H9 (cell line): ENCODE measurements at regions not wholly inside any gene's neighbourhood (a gene's known extent, or its start where the extent isn't known, plus 50 kb on each side); places are given as distances from the start of the nearest gene placed in this dataset.

Experiments
- DNase-seq: peaks from one replicate; pipeline ENCODE4 v3.0.0-alpha.2; 2017
- H2AFZ ChIP-seq: one replicate; pipeline ENCODE4 v1.6.1; 2013; ENCODE audit warnings: mild to moderate bottlenecking, low read length, control low read depth, moderate library complexity
- H2AK5ac ChIP-seq: 2 replicates; pipeline ENCODE4 v1.6.1; 2013; ENCODE audit warnings: low read length, control low read depth, mixed read lengths; ENCODE audit not compliant: insufficient read length
- H2BK120ac ChIP-seq: one replicate; pipeline ENCODE4 v1.6.1; 2013; ENCODE audit warnings: low read depth, mild to moderate bottlenecking, low read length, control low read depth, inconsistent platforms; ENCODE audit not compliant: poor library complexity, severe bottlenecking
- H2BK12ac ChIP-seq: 2 replicates; pipeline ENCODE4 v1.6.1; 2013; ENCODE audit warnings: low read length, control low read depth, mixed read lengths, low read depth; ENCODE audit not compliant: insufficient read length
- H2BK15ac ChIP-seq: 2 replicates; pipeline ENCODE4 v1.6.1; 2013; ENCODE audit warnings: low read depth, low read length, control low read depth
- H2BK20ac ChIP-seq: one replicate; pipeline ENCODE4 v1.6.1; 2013; ENCODE audit warnings: low read depth, mild to moderate bottlenecking, low read length, control low read depth, inconsistent platforms; ENCODE audit not compliant: poor library complexity, severe bottlenecking
- H2BK5ac ChIP-seq: 2 replicates; pipeline ENCODE4 v1.6.1; 2013; ENCODE audit warnings: low read length, control low read depth, mixed read lengths; ENCODE audit not compliant: insufficient read length
- H3K14ac ChIP-seq: 2 replicates; pipeline ENCODE4 v1.6.1; 2013; ENCODE audit warnings: low read length, control low read depth; ENCODE audit not compliant: insufficient read depth
- H3K18ac ChIP-seq: 2 replicates; pipeline ENCODE4 v1.6.1; 2013; ENCODE audit warnings: low read depth, mild to moderate bottlenecking, mixed read lengths, low read length, control low read depth; ENCODE audit not compliant: insufficient read length
- H3K23ac ChIP-seq: 2 replicates; pipeline ENCODE4 v1.6.1; 2013; ENCODE audit warnings: low read length, control low read depth, mixed read lengths, low read depth; ENCODE audit not compliant: insufficient read length
- H3K23me2 ChIP-seq: 2 replicates; pipeline ENCODE4 v1.6.1; 2013; ENCODE audit warnings: low read depth, mild to moderate bottlenecking, mixed read lengths, low read length, control low read depth; ENCODE audit not compliant: insufficient read length, poor library complexity, severe bottlenecking
- H3K27ac ChIP-seq: 2 replicates; pipeline ENCODE4 v1.5.1; 2013; ENCODE audit warnings: low read length, control low read depth, mixed read lengths, low read depth; ENCODE audit not compliant: insufficient read length
- H3K27me3 ChIP-seq: 2 replicates; pipeline ENCODE4 v1.6.1; 2013; ENCODE audit warnings: low read length, control low read depth, inconsistent platforms; ENCODE audit not compliant: insufficient read depth
- H3K4ac ChIP-seq: 2 replicates; pipeline ENCODE4 v1.6.1; 2013; ENCODE audit warnings: low read depth, mild to moderate bottlenecking, control low read depth, inconsistent platforms, low read length, moderate library complexity
- H3K4me1 ChIP-seq: 2 replicates; pipeline ENCODE4 v1.6.1; 2013; ENCODE audit warnings: low read length, control low read depth, inconsistent platforms; ENCODE audit not compliant: insufficient read depth
- H3K4me2 ChIP-seq: 2 replicates; pipeline ENCODE4 v1.6.1; 2013; ENCODE audit warnings: low read length, control low read depth, mixed read lengths; ENCODE audit not compliant: insufficient read length, insufficient read depth
- H3K56ac ChIP-seq: 2 replicates; pipeline ENCODE4 v1.6.1; 2013; ENCODE audit warnings: low read depth, mild to moderate bottlenecking, mixed read lengths, low read length, control low read depth; ENCODE audit not compliant: insufficient read length
- H3K79me1 ChIP-seq: 2 replicates; pipeline ENCODE4 v1.6.1; 2013; ENCODE audit warnings: low read depth, mild to moderate bottlenecking, moderate library complexity, low read length, control low read depth, inconsistent platforms; ENCODE audit not compliant: insufficient read depth, poor library complexity, severe bottlenecking
- H3K79me2 ChIP-seq: 2 replicates; pipeline ENCODE4 v1.6.1; 2013; ENCODE audit warnings: low read length, control low read depth, inconsistent platforms; ENCODE audit not compliant: insufficient read depth
- H3K9ac ChIP-seq: 2 replicates; pipeline ENCODE4 v1.6.1; 2013; ENCODE audit warnings: low read length, control low read depth, mixed read lengths; ENCODE audit not compliant: insufficient read length; ENCODE audit errors: extremely low read depth
- H3K9me3 ChIP-seq: one replicate; pipeline ENCODE4 v1.6.1; 2013; ENCODE audit warnings: low read depth, low read length, inconsistent platforms; ENCODE audit not compliant: control insufficient read depth
- H3T11ph ChIP-seq: one replicate; pipeline ENCODE4 v1.6.1; 2013; ENCODE audit warnings: mild to moderate bottlenecking, low read length, control low read depth, inconsistent platforms
- H4K20me1 ChIP-seq: one replicate; pipeline ENCODE4 v1.6.1; 2013; ENCODE audit not compliant: control insufficient read depth, insufficient read length, insufficient read depth
- H4K5ac ChIP-seq: 2 replicates; pipeline ENCODE4 v1.6.1; 2013; ENCODE audit warnings: low read depth, mild to moderate bottlenecking, mixed read lengths, low read length, control low read depth; ENCODE audit not compliant: insufficient read length
- H4K8ac ChIP-seq: replicated peaks from 2 replicates; pipeline ENCODE4 v1.6.1; 2013; ENCODE audit warnings: low read length, control low read depth, mixed read lengths, low read depth; ENCODE audit not compliant: insufficient read length
- H4K91ac ChIP-seq: 2 replicates; pipeline ENCODE4 v1.6.1; 2013; ENCODE audit warnings: low read depth, mild to moderate bottlenecking, moderate library complexity, mixed read lengths, low read length, control low read depth; ENCODE audit not compliant: insufficient read length
- H3K27ac Mint-ChIP-seq, 3 experiments: 2 replicates in 2 of 3; 3 replicates in 1 of 3; pipeline ENCODE4 v1.8.0; 2020 to 2021; ENCODE audit warnings: mixed read lengths in 3 of 3, mild to moderate bottlenecking in 1 of 3, moderate library complexity in 1 of 3
- H3K27me3 Mint-ChIP-seq: 2 replicates; pipeline ENCODE4 v1.8.0; 2021; ENCODE audit warnings: low read depth, mild to moderate bottlenecking, moderate library complexity, mixed read lengths
- H3K36me3 Mint-ChIP-seq, 3 experiments: 2 replicates in 2 of 3; 3 replicates in 1 of 3; pipeline ENCODE4 v1.8.0; 2020 to 2021; ENCODE audit warnings: low read depth in 3 of 3, mixed read lengths in 3 of 3; ENCODE audit not compliant: insufficient read depth in 1 of 3
- H3K4me1 Mint-ChIP-seq, 2 experiments: 2 replicates each; pipeline ENCODE4 v1.8.0; 2020; ENCODE audit warnings: mixed read lengths in 2 of 2
- H3K4me3 Mint-ChIP-seq, 2 experiments: 2 replicates in 1 of 2; 3 replicates in 1 of 2; pipeline ENCODE4 v1.8.0; 2020 to 2021; ENCODE audit warnings: mild to moderate bottlenecking in 2 of 2, mixed read lengths in 2 of 2, moderate library complexity in 1 of 2
- H3K9me3 Mint-ChIP-seq, 2 experiments: 2 replicates in 1 of 2; 3 replicates in 1 of 2; pipeline ENCODE4 v1.8.0; 2020; ENCODE audit warnings: mild to moderate bottlenecking in 2 of 2, mixed read lengths in 2 of 2, moderate library complexity in 1 of 2
- TF ChIP-seq, protein P1 (sequence below): fragments of 200-600 bp; sonication (generic); conservative IDR thresholded peaks from 3 replicates; pipeline ENCODE4 v1.8.0; 2021; ENCODE audit warnings: antibody characterized with exemption, mild to moderate bottlenecking

DNA sequence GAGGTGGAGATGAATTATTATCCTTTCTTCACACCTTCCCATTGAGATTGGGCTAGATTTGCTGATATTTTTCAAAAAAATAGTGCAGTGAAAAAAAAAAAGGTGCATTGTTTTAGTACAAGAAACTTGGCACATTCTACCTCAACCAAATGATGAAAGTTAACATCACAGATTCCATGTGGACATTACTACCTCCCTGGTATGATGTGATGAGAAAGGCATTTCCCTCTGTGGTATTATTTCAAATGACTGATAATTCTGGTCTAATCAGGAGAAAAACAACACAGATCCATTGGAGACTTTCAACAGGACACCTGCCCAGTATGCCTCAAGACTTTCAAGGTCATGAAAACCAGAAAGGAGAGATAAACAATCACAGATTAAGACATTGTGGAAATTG lies 313.4 kb downstream of the BCHE start:
- no peak overlapping the region for H4K5ac ChIP-seq
- no peaks in the 10 kb centered on the region for H3K9me3 ChIP-seq
- no peak overlapping the region for H2BK120ac ChIP-seq
- H3K79me2 ChIP-seq = no peaks in the 10 kb centered on the region
- no peak overlapping the region for H3K56ac ChIP-seq
- H3K27ac ChIP-seq = no peak overlapping the region
- no peaks in the 10 kb centered on the region for H4K20me1 ChIP-seq
- no peak overlapping the region for H3K9ac ChIP-seq
- no peak overlapping the region for H2BK12ac ChIP-seq
- no peak overlapping the region for H2BK20ac ChIP-seq
- no peak overlapping the region for H2AFZ ChIP-seq
- no peak overlapping the region for H3T11ph ChIP-seq
- H3K14ac ChIP-seq = no peak overlapping the region
- no peak for DNase-seq
- no peak overlapping the region for H4K91ac ChIP-seq
- no peak overlapping the region for H3K18ac ChIP-seq
- H3K23me2 ChIP-seq = no peaks in the 10 kb centered on the region
- H3K27me3 ChIP-seq = no peaks in the 10 kb centered on the region
- no peaks in the 10 kb centered on the region for H3K27me3 Mint-ChIP-seq
- H4K8ac ChIP-seq = no peak overlapping the region
- H2AK5ac ChIP-seq = no peak overlapping the region
- TF ChIP-seq, protein P1, sequence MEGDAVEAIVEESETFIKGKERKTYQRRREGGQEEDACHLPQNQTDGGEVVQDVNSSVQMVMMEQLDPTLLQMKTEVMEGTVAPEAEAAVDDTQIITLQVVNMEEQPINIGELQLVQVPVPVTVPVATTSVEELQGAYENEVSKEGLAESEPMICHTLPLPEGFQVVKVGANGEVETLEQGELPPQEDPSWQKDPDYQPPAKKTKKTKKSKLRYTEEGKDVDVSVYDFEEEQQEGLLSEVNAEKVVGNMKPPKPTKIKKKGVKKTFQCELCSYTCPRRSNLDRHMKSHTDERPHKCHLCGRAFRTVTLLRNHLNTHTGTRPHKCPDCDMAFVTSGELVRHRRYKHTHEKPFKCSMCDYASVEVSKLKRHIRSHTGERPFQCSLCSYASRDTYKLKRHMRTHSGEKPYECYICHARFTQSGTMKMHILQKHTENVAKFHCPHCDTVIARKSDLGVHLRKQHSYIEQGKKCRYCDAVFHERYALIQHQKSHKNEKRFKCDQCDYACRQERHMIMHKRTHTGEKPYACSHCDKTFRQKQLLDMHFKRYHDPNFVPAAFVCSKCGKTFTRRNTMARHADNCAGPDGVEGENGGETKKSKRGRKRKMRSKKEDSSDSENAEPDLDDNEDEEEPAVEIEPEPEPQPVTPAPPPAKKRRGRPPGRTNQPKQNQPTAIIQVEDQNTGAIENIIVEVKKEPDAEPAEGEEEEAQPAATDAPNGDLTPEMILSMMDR = no peak
- no peak overlapping the region for H2BK15ac ChIP-seq
- H3K4me3 Mint-ChIP-seq = no peak overlapping the region
- no peaks in the 10 kb centered on the region for H3K9me3 Mint-ChIP-seq
- H3K4me2 ChIP-seq = no peak overlapping the region
- no peak overlapping the region for H2BK5ac ChIP-seq
- no peaks in the 10 kb centered on the region for H3K36me3 Mint-ChIP-seq
- no peak overlapping the region for H3K27ac Mint-ChIP-seq
- no peak overlapping the region for H3K23ac ChIP-seq
- peaks cover 0 to 3% of the 10 kb centered on the region in 2 experiments; a peak in 1 of 4 replicates for H3K4me1 Mint-ChIP-seq
- H3K4ac ChIP-seq = no peak overlapping the region
- H3K4me1 ChIP-seq = no peaks in the 10 kb centered on the region
- H3K79me1 ChIP-seq = no peaks in the 10 kb centered on the region
